Activated CD4-positive, CD25-positive, alpha-beta regulatory T cell treated with anti-CD3 and anti-CD28 coated beads, Interleukin-2, amount 50 U/mL, for 24 hours (primary cell): ENCODE measurements at regions not wholly inside any gene's neighbourhood (a gene's known extent, or its start where the extent isn't known, plus 50 kb on each side); places are given as distances from the start of the nearest gene placed in this dataset.

Experiments
- ATAC-seq, 2 donors: fragments of 150-1000 bp; cut with Tn5 transposase; one replicate each; pipeline ENCODE4 v1.10.0; 2021; ENCODE audit warnings: mild to moderate bottlenecking in 1 of 2, moderate library complexity in 1 of 2

GRCh38 chr3:159172473-159172872 lies 370.6 kb downstream of the MFSD1 start:
- ATAC-seq: no peak

- no peak for ATAC-seq
Measured at GRCh38 chr3:159174715-159175692, 373.1 kb downstream of the MFSD1 start.

- no peak for ATAC-seq
Measured at GRCh38 chr3:159178209-159178897, 376.5 kb downstream of the MFSD1 start.

GRCh38 chr3:159182961-159183360 lies 381.1 kb downstream of the MFSD1 start:
- ATAC-seq: no peak

DNA sequence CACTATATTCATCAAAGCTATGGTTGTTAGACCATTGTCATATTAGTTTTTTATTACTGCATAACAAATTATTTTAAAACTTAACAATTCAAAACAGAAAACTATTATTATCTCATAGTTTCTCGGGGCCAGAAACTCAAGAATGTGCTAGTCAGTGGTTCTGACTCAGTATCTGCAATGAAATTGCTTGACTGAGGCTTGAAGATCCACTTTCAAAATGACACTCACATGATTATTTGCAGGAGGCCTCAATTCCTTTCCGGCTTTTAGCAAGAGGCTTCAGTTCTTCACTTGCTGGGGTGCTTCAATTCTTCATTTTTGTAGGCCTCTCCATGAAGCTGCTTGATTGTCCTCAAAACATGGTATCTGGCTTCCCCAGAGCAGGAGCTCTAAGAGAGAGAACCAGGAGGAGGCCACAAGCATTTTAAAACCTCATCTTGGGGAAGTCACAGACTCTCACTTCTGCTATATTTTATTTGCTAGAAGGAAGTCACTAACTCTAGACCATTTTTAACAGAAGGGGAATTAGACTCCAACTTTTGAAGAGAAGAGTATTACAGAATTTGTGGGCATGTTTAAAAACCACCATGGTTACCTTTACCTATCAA lies 383.7 kb downstream of the MFSD1 start:
- ATAC-seq: no peak

- ATAC-seq: no peak
Measured at GRCh38 chr3:159186581-159186980, 384.7 kb downstream of the MFSD1 start.

DNA sequence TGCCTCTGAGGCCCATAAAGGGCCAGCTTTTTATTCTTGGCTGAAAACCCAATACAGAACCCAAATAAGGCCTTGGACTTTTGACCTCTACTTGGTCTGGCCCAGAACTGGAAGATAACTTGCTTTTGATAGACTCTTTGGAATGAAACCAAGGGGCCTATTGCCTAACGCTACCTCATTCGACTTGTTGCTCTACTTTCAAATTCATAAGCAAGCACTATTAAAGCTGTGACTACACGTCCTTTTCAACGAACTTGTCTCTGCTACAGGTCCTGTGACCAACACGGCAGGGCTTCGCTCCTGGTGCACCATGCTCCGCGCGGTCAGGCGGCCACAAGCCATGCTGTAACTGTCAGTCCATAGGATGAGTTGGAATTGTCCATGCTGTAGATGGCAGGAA lies 385.4 kb downstream of the MFSD1 start:
- ATAC-seq: no peak

- no peak for ATAC-seq
Measured at GRCh38 chr3:159187706-159188105, 385.9 kb downstream of the MFSD1 start.

GRCh38 chr3:159189994-159190669 lies 388.3 kb downstream of the MFSD1 start:
- no peak for ATAC-seq

DNA sequence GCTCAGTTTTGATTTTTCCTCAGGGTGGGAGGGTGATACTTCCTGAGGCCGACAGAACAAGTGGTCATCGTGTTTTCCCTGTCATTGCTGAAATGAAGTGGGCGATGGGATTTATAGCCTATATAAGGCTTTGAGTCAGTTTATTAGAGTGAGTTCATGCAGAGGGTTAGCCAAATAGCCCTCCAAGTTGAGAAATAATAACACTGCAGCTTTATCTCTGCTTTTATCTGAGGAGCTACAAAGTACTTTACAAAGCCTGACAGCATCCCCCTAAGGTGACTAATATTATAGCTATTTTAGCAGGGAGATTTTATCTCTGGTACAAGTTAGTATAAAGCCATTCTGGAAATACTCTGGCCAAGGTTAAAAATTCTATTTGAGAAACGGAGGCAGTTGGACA lies 389.6 kb downstream of the MFSD1 start:
- ATAC-seq: no peak

- no peak for ATAC-seq
Measured at GRCh38 chr3:159196359-159196758, 394.5 kb downstream of the MFSD1 start.

DNA sequence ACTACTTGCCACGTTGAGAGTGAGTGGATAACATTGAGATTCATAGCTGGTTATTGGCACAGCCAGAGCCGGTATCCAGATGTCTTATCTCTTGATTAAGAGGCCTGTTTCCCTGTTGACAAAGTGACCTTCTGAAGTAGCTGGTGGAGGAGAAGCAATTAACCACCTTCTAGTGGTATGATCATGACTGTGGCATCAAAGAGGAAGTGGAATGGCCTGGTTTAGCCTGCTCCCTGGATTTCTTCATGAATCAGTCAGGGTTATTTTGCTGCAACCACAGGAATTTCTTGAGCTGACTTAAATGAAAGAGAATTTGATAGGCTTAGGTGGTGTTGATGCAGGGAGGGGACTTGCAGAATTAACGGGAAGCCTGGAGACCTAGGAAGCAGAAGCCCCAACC lies 398.3 kb downstream of the MFSD1 start:
- ATAC-seq: no peak

GRCh38 chr3:159208050-159208449 lies 406.2 kb downstream of the MFSD1 start:
- ATAC-seq: no peak

- no peak for ATAC-seq
Measured at GRCh38 chr3:159209459-159209858, 407.6 kb downstream of the MFSD1 start.

DNA sequence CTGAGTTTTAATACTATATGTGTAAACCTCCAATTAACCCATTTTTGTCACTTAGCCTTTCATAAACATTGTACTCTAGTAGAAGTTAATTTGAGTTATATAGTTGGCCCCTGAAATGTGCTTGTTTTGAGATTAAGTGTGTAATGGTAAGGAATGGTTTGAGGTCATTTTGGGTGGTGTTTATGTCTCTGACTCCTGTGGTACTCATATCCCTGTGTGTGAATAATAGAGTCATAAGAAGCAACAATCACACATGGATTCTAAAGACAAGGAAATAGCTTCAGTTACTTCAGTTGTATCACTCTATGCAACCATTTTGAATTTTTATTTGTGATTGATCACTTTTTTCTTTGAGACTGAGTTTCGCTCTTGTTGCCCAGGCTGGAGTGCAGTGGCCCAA lies 408.5 kb downstream of the MFSD1 start:
- ATAC-seq: no peak

- ATAC-seq: no peak
Measured at GRCh38 chr3:159216311-159216710, 414.5 kb downstream of the MFSD1 start.

DNA sequence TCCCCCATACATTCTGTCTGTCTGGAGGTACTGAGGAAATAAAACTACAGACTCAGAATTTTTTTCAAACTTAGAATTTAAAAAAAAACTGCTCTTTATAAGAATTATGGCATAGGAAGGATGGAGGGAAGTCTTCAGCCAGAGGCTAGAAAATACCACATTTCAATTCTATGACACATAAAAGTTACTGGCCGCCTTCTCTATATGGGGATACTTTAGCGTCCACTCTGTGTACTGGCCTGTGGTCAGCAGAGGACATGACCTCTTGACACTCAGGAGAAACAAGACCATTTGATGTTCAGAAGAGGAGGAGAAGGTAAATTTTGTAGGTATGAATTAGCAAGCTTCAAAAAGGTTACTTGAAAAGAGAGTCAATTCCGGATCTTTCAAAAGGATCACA lies 417.4 kb downstream of the MFSD1 start:
- ATAC-seq: no peak

DNA sequence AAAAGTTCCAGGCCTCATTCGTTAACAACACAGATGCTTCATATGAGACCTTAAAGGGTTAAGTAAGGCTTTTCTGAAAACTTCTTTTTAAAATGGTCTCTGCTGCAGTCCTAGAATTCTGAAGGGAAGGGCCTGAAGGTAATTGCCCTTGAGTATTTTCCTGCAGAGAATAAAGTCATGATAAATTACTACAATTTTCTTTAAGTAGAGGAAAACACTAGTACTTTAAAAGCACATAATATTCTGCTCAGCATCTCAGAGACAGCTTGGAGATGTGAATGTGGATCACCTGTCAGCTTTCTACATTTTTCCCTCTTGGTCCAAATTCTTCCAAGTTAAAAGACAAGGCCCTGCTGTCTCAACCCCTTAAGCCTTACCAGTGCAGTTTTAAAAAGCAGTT lies 419.5 kb downstream of the MFSD1 start:
- no peak for ATAC-seq

- ATAC-seq: no peak
Measured at GRCh38 chr3:159229116-159229680, 427.3 kb downstream of the MFSD1 start.

DNA sequence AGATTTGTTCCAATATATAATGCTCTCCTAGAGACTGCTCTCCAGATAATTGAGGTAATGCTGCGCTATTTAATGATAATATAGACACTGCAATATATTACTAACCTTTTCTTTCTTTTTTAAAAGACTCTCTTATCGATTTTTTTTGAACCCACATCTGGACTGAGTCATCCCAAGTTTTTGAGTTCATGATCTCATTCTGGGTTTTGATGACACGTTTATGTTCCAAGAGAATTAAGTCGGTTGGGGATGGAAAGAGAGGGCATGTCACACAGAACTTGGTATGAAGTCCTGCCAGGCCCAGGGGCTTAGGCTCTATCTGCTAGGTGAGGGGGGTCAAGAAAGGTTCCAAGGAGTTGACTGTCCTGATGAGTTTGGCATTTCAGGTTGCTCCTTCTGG lies 431.1 kb downstream of the MFSD1 start:
- no peak for ATAC-seq

DNA sequence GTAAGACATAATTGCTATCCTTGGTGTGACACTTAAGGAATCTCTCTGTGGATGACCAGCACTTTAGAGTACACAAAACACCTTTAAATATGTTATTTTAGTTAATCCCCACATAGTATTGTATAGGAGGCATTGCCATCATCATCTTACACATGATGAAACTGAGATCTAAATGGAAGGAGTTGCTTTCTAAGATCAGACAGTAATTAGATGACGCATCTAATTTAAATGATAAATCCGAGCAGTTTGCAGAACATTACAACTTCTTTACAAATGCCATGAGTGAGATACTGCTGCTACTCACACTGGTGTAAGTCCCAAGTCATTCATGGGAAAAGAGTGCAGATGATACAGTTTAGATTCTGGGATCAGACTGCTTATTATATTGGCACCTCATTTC lies 431.9 kb downstream of the MFSD1 start:
- ATAC-seq: no peak

DNA sequence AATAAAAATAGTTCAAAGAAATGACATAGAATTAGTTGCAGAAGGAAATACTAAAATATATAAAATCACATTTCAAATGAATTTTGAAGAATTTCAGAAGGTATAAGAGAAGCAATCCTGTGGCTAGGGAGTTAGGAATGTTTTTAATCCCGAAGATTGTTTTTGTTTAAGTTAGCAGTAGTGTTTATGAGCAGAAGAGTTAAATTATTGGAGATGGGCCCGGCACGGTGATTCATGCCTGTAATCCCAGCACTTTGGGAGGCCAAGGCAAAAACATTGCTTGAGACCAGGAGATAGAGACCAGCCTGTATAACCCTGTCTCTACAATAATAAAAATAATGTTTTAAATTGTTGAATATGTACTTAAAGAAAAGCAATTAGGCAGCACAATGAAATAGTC lies 432.5 kb downstream of the MFSD1 start:
- ATAC-seq: no peak

- ATAC-seq: no peak
Measured at GRCh38 chr3:159236321-159236720, 434.5 kb downstream of the MFSD1 start.
